ENCODE measurements at regions not wholly inside any gene's neighbourhood (a gene's known extent, or its start where the extent isn't known, plus 50 kb on each side); places are given as distances from the start of the nearest gene placed in this dataset.

DNA sequence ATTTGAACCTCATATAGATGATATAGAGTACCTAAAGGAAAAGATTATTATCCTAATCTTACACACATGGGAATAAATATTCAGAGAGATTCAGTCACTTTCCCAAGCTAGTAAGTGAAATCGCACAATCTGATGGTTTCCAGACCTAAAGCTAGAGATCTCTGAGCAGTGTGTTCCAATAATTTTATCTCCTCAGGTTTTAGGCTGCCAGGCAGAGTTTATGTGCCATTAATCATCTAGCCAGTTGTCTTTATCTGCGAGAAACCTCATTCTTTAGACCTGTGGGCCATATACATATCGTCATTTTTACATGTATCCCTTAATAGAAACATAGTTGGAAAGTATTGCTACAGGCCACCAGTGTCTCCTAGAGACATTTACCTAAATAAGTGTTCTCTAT lies 647.2 kb upstream of the STEAP1 start:
- no peaks in the 10 kb centered on the region for H3K36me3 Mint-ChIP-seq (ENCODE audit: low read depth)
- intact Hi-C loops (cut with micrococcal nuclease) = no loop called here
- TF ChIP-seq, protein P1, sequence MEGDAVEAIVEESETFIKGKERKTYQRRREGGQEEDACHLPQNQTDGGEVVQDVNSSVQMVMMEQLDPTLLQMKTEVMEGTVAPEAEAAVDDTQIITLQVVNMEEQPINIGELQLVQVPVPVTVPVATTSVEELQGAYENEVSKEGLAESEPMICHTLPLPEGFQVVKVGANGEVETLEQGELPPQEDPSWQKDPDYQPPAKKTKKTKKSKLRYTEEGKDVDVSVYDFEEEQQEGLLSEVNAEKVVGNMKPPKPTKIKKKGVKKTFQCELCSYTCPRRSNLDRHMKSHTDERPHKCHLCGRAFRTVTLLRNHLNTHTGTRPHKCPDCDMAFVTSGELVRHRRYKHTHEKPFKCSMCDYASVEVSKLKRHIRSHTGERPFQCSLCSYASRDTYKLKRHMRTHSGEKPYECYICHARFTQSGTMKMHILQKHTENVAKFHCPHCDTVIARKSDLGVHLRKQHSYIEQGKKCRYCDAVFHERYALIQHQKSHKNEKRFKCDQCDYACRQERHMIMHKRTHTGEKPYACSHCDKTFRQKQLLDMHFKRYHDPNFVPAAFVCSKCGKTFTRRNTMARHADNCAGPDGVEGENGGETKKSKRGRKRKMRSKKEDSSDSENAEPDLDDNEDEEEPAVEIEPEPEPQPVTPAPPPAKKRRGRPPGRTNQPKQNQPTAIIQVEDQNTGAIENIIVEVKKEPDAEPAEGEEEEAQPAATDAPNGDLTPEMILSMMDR (IDR thresholded peaks at IDR 0.05) = no peak
- DNase-seq (no peak), ATAC-seq (ENCODE audit: low read depth) (no peak)
- POLR2A ChIA-PET = no interaction called here
- no peaks in the 10 kb centered on the region for H3K27me3 Mint-ChIP-seq
- CTCF ChIA-PET = no interaction called here
- H3K4me3 Mint-ChIP-seq = no peak overlapping the region
- no peak overlapping the region for H3K27ac Mint-ChIP-seq
- H3K9me3 Mint-ChIP-seq = peaks cover 2% of the 10 kb centered on the region
- H3K4me1 Mint-ChIP-seq = no peaks in the 10 kb centered on the region

DNA sequence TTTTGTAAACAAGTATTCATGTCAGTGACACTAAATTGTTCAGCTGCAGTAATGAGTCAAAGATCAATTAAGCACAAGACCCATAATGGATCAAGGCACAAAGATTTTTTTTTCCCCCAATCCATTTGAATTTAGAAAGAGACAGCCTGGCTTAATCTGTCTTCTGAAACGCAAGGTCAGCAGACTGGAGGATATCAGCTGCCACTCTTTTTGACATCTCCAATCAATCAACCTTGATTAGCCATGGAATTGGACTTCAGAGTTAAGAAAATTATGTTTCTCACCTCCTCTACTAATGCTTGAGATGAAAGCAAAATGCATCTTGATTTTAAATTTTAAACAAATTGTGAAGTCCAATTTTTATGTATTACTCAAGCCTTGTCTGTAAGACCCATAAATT lies 642.4 kb upstream of the STEAP1 start:
- no peaks in the 10 kb centered on the region for H3K36me3 Mint-ChIP-seq (ENCODE audit: low read depth)
- no peak for ATAC-seq (ENCODE audit: low read depth)
- H3K27me3 Mint-ChIP-seq = no peaks in the 10 kb centered on the region
- POLR2A ChIA-PET = no interaction called here
- TF ChIP-seq, protein P1 (IDR thresholded peaks at IDR 0.05) = no peak
- H3K4me1 Mint-ChIP-seq = no peaks in the 10 kb centered on the region
- intact Hi-C loops (cut with micrococcal nuclease) = no loop called here
- DNase-seq = no peak
- no peak overlapping the region for H3K4me3 Mint-ChIP-seq
- H3K27ac Mint-ChIP-seq = no peak overlapping the region
- CTCF ChIA-PET = no interaction called here
- H3K9me3 Mint-ChIP-seq = peaks cover 5% of the 10 kb centered on the region

DNA sequence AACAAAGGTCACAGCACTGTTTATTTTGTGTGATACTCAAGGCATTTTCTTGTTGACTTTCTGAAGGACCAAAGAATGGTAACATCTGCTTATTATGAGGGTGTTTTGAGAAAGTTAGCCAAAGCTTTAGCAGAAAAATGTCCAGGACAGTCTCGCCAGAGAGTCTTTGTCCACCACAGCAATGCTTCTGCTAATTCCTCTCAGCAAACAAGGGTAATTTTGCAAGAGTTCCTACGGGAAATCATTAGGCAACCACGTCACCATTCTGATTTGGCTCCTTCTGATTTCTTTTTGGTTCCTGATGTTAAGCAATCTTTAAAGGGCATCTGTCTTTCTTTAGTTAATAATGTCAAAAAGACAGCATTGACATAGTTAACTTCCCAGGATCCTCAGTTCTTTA lies 639.3 kb upstream of the STEAP1 start:
- TF ChIP-seq, protein P1 (IDR thresholded peaks at IDR 0.05) = no peak
- ATAC-seq (ENCODE audit: low read depth) (no peak), DNase-seq (no peak)
- CTCF ChIA-PET = no interaction called here
- Mint-ChIP-seq H3K4me3 (no peak overlapping the region), H3K9me3 (peaks cover 5% of the 10 kb centered on the region), H3K36me3 (ENCODE audit: low read depth) (no peaks in the 10 kb centered on the region), H3K4me1 (no peaks in the 10 kb centered on the region), H3K27me3 (no peaks in the 10 kb centered on the region), H3K27ac (no peak overlapping the region)
- POLR2A ChIA-PET = no interaction called here
- intact Hi-C loops (cut with micrococcal nuclease) = no loop called here

DNA sequence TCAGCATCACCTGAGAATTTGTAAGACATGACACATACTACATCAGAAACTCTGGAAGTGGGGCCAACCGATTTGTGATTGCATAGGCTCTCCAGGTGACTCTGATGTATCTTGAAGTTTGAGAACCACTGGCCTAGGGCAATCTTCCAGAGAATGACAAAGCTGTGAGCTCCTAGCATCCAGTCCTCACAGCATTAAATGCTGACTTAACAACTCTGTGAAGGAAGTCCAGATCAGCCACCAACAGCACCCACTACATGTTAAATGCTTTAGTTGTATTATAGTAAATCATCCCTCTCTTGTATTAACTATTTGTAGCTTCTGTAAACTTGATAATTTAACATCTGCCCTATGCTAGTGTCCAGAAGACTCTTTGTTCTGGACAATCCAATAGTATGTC lies 636.5 kb upstream of the STEAP1 start:
- Mint-ChIP-seq H3K4me3 (no peak overlapping the region), H3K9me3 (peaks cover 5% of the 10 kb centered on the region), H3K36me3 (ENCODE audit: low read depth) (no peaks in the 10 kb centered on the region), H3K27ac (no peak overlapping the region), H3K4me1 (no peaks in the 10 kb centered on the region), H3K27me3 (no peaks in the 10 kb centered on the region)
- ChIA-PET POLR2A (no interaction called here), CTCF (no interaction called here)
- intact Hi-C loops (cut with micrococcal nuclease) = no loop called here
- ATAC-seq (ENCODE audit: low read depth) = no peak
- TF ChIP-seq, protein P1 (IDR thresholded peaks at IDR 0.05) = no peak
- DNase-seq = no peak

DNA sequence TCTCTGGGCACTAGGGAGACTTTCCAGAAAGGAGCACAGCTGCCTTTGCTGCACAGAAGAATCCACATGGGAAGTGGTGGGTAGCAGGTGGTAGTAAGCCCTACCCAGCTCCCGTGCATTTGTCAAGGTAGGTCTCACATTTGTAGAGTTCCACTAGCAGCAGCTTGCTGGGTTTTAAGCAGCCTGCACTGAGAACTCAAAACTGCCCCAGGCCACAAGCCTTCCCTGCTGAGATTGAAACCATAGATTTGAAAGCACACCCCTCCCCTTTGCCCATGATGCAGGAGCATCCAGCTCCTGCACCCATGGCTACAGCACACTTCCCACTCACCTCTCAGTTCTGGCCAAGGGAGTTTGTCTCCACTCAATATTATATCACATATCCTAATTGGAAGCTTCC lies 604.5 kb upstream of the STEAP1 start:
- intact Hi-C loops (cut with micrococcal nuclease) = no loop called here
- TF ChIP-seq, protein P1 (IDR thresholded peaks at IDR 0.05) = no peak
- ATAC-seq (ENCODE audit: low read depth) = no peak
- Mint-ChIP-seq H3K36me3 (ENCODE audit: low read depth) (no peaks in the 10 kb centered on the region), H3K27me3 (no peaks in the 10 kb centered on the region), H3K4me3 (no peak overlapping the region), H3K4me1 (no peaks in the 10 kb centered on the region), H3K9me3 (no peaks in the 10 kb centered on the region), H3K27ac (no peak overlapping the region)
- CTCF ChIA-PET = no interaction called here
- POLR2A ChIA-PET = no interaction called here
- no peak for DNase-seq
